H1 (cell line): ENCODE measurements at regions not wholly inside any gene's neighbourhood (a gene's known extent, or its start where the extent isn't known, plus 50 kb on each side); places are given as distances from the start of the nearest gene placed in this dataset.

Source experiments
- EP300 ChIP-seq, 2 experiments: IDR thresholded peaks; 1 replicate in 1 of 2; 2 replicates in 1 of 2; pipeline ENCODE4 v1.6.1; 2011 to 2012; ENCODE audit warnings: low read depth in 2 of 2, low read length in 2 of 2, mild to moderate bottlenecking in 2 of 2, borderline replicate concordance in 1 of 2, inconsistent platforms in 1 of 2, moderate library complexity in 1 of 2
- EZH2 ChIP-seq: fragments of 200-600 bp; sonication (generic); IDR thresholded peaks from 2 replicates; pipeline ENCODE4 v1.7.1; 2012; ENCODE audit warnings: low read depth, mild to moderate bottlenecking, moderate library complexity, low read length, inconsistent platforms; ENCODE audit not compliant: severe bottlenecking
- SRF ChIP-seq: IDR thresholded peaks from 2 replicates; pipeline ENCODE4 v1.6.1; 2011; ENCODE audit warnings: mild to moderate bottlenecking, low read depth, low read length, moderate library complexity
- TF ChIP-seq, protein P1 (sequence below): IDR thresholded peaks from 2 replicates; pipeline ENCODE4 v1.6.1; 2012; ENCODE audit warnings: inconsistent platforms

- TF ChIP-seq, protein P1, sequence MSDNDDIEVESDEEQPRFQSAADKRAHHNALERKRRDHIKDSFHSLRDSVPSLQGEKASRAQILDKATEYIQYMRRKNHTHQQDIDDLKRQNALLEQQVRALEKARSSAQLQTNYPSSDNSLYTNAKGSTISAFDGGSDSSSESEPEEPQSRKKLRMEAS, result no peak
- no peak for TF ChIP-seq SRF
- no peak for TF ChIP-seq EZH2
- no peak for TF ChIP-seq EP300 (IDR thresholded peaks at IDR 0.05; ENCODE audit: borderline replicate concordance in 1 of 2, low read depth in 2 of 2, low read length in 2 of 2)
Observed at GRCh38 chr7:35501681-35502080, 193.3 kb downstream of the HERPUD2 start (continued).
